Effector CD4-positive, alpha-beta T cell (primary cell): ENCODE measurements at regions not wholly inside any gene's neighbourhood (a gene's known extent, or its start where the extent isn't known, plus 50 kb on each side); places are given as distances from the start of the nearest gene placed in this dataset.

ENCODE experiments used
- DNase-seq: peaks from one replicate; pipeline ENCODE4 v3.0.0-alpha.2; 2020

GRCh38 chr7:132666774-132667172 is 90.5 kb upstream of the PLXNA4 start:
- no peak for DNase-seq

- no peak for DNase-seq
Measured at GRCh38 chr7:132666071-132666773, 90.0 kb upstream of the PLXNA4 start.

GRCh38 chr7:132656846-132657776 is 80.8 kb upstream of the PLXNA4 start:
- no peak for DNase-seq

GRCh38 chr7:132656341-132656740 is 80.1 kb upstream of the PLXNA4 start:
- no peak for DNase-seq

GRCh38 chr7:132655131-132655727 is 79.0 kb upstream of the PLXNA4 start:
- no peak for DNase-seq

- DNase-seq, result no peak
Measured at GRCh38 chr7:132654150-132654549, 77.9 kb upstream of the PLXNA4 start.

- no peak for DNase-seq
Measured at GRCh38 chr7:132653366-132653930, 77.2 kb upstream of the PLXNA4 start.

GRCh38 chr7:132652507-132652906 is 76.2 kb upstream of the PLXNA4 start:
- DNase-seq, result no peak

- DNase-seq, result no peak
Measured at GRCh38 chr7:132650498-132650897, 74.2 kb upstream of the PLXNA4 start.

GRCh38 chr7:132647311-132647710 is 71.0 kb upstream of the PLXNA4 start:
- DNase-seq, result no peak

GRCh38 chr7:132646052-132646451 is 69.8 kb upstream of the PLXNA4 start:
- DNase-seq, result no peak

GRCh38 chr7:132643302-132643701 is 67.0 kb upstream of the PLXNA4 start:
- DNase-seq, result no peak

GRCh38 chr7:132641238-132641637 is 65.0 kb upstream of the PLXNA4 start:
- DNase-seq, result no peak

GRCh38 chr7:132639983-132640382 is 63.7 kb upstream of the PLXNA4 start:
- no peak for DNase-seq

- no peak for DNase-seq
Measured at GRCh38 chr7:132638000-132638399, 61.7 kb upstream of the PLXNA4 start.

- no peak for DNase-seq
Measured at GRCh38 chr7:132636581-132636980, 60.3 kb upstream of the PLXNA4 start.

- DNase-seq, result no peak
Measured at GRCh38 chr7:132635127-132635526, 58.9 kb upstream of the PLXNA4 start.

GRCh38 chr7:132630834-132631233 is 54.6 kb upstream of the PLXNA4 start:
- DNase-seq, result no peak
